RCC 7860 (cell line): ENCODE measurements at regions not wholly inside any gene's neighbourhood (a gene's known extent, or its start where the extent isn't known, plus 50 kb on each side); places are given as distances from the start of the nearest gene placed in this dataset.
"Not testable (repeated sequence)": the region's sequence is repeated elsewhere in the genome, so short reads cannot be mapped to it uniquely, and the experiment has no call there.

ENCODE experiments used
- DNase-seq: peaks from one replicate; pipeline ENCODE4 v3.0.0-alpha.2; 2015; ENCODE audit warnings: low spot score
- FAIRE-seq: peaks from 2 replicates; lab custom pipeline; 2012; peaks lifted over from hg19 to GRCh38; lab: Jason Lieb, UNC

GRCh38 chr15:99454941-99455788 lies 110.6 kb upstream of the MEF2A start:
- FAIRE-seq (peak; percentile 78), DNase-seq (peak; percentile 90)

DNA sequence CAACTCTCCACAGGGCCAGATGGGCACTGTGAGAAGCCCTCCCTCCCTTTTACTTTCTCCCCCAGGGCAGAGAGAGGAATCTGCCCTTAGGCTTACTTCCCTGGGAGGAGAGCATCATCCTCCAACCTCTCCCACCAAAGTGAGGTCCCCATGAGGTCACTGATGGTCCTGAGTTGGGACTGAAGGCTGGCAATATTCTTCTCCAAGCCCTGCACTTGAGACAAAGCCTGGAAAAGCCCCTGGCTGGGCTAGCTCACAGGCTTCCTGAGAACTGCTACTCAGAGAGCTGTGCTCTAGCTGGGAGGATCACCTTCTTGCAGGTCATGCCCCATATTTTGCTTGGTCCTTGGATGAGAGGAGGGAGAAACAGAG lies 110.0 kb upstream of the MEF2A start:
- FAIRE-seq (no peak), DNase-seq (no peak)

GRCh38 chr15:99464137-99464536 lies 101.6 kb upstream of the MEF2A start:
- DNase-seq (no peak), FAIRE-seq (no peak)

GRCh38 chr15:99466701-99467337 lies 99.0 kb upstream of the MEF2A start:
- FAIRE-seq (no peak), DNase-seq (no peak)

DNA sequence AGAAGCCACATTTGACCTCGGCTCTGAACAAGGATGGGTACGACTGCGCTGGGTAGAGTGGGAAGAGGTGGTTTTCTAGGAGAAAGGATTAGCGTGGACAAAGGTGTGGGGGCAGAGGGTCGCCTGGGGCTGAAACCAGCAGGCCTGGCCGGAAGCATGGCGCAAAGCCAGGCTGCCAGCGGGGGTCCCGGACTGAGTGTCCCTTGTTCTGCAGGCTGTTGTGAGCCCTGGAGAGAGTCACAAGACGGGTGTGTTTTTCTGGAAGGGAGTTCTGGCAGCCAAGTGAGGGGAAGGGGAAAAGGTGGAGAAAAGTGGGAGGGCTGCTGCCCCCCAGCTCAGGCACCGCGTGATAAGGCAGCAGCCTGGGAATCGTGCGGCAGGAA lies 98.5 kb upstream of the MEF2A start:
- no peak for FAIRE-seq
- DNase-seq: no peak

DNA sequence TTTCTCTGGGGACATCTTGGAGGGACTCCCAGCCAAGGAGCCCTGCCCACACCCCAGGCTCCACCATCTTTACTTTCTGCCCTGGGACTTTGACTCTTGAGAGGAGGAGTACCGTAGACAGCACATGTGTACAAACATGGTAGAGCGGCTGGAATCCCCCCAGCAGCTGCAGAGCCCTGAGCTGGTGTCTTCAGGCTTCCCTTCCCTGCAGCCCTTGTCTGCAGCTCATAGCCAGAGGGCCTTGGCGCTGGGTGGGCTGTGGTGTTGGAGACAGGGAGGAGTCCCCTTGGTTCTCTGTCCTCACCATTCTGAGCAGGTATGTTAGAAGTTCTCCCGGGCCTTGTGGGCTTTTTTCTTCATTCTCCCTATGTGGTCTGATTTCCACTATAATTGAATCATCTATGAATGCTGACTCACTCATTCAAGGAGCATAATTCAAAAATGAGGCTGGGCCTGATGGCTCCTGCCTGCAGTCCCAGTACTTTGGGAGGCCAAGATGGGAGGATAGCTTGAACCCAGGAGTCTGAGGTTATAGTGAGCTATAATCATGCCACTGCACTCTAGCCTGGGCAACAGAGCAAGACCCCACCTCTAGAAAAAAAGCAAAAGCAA lies 97.8 kb upstream of the MEF2A start:
- no peak for FAIRE-seq
- no peak for DNase-seq

DNA sequence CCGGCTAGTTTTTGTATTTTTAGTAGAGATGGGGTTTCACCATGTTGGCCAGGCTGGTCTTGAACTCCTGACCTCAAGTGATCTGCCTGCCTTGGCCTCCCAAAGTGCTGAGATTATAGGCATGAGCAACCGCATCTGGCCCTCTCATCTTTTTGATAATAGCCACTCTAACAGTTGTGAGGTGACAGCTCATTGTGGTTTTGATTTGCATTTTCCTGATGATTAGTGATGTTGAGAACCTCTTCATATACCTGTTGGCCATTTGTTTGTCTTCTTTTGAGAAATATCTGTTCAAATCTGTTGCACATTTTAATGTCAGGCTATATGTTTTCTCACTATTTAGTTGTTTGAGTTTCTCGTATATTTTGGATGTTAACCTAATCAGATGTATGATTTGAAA lies 95.6 kb upstream of the MEF2A start:
- FAIRE-seq, DNase-seq: not testable (repeated sequence)

DNA sequence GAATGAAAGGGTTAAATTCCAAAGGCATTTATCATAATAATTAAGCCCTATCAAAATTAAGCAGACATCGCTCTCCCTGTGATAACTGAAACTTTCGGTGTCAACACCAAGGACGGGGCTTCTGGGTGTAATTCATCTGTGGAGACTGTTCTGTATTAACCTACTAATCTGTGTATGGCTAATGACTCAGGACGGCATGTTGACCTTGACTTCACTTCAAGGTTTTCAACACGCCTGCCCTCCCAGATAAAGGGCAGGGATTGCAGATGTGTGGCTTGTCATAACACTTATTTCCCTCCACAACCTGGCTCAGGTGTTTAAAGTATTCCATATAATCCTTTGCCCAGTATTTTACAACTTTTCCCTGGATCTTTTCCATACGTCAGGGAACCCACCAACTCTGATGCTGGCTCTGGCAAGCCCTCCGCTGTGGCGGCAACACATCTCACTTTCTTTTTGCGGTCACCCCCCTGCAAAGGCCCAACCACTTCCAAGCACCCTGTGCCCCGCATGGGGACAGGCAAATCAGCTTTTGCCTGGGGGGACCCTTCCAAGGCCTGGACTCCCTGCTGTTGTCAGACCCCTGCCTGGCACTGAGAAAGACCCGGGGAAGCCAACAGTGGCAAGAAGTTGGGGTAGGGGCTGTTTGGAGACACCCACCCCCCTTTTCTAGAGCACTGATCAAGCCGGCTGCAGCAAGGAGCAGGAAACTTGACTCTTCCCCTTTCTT lies 93.2 kb upstream of the MEF2A start:
- DNase-seq: no peak
- no peak for FAIRE-seq

DNA sequence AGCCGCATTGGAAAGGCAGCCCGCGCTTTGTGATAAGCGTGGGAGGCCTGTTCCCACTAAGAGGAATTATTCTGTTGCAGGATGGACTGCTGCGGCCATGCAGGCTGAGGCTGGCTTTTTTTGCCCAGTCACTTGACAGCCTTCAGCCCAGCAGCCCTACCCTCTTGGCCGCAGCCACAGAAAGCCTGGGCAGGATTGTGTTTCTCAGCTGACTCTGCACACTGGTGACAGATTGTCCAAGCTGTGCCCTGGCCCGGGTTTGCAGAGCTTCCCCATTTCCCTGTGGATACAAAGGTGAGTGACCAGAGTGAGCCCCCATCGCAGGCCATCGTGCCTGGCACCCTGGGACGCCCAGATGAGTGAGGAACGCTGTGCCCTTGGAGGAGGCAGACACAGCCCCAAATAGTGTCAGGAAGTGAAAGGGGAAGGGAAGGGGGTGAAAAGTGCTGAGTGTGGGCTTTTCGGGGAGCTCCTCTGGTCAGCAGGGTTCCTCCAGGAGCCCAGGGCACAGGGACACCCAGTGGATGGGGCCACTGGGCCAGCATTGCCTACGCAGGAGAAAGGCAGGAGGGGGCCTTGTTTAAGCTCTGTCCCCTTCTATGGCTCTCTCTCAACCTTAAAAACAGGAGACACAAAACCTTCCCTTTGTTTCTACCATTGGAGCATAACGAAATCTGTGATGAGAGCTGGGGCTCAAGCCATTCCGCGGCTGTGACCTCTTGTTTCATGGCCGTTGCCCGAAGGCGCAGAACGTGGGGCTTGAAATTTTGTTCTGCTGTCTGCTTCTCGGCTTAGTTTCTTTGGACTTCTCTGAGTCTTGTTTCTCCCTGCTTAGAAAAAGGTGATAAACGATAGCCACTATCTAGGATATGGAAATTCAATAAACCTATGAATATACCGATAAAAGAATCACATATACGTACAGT lies 91.5 kb upstream of the MEF2A start:
- no peak for DNase-seq
- no peak for FAIRE-seq

- FAIRE-seq (no peak), DNase-seq (no peak)
Observed at GRCh38 chr15:99474909-99475753, 90.7 kb upstream of the MEF2A start.

DNA sequence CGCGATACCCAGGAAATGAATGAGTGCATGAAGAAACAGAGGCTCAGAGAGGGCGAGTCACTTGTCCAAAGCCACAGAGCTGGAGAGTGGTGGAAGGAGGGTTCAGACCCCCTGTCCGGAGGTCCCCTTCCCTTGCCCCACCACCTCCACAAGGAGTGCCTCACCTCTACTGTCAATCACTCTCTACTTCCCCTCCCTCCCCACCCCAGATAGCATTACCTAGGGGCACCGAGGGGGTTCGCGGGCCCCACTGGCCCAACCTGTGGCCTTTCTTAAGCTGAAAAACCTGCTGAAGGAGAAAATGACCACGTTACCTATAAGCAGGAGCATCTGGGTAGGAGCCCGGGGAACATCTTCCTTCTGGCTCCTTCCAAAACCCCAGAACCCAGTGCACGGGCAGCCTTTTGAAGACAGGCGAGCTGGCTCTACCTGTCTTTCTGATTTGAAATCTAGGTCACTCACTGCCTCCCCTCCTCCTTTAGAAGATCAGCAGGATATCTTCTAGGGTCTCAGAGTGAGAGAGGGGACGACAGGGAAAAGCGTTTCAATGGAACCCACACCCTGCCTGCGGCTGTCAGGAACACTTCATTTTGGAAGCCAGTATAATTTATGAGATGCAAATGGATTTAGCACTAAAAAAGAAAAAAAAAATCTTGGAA lies 89.9 kb upstream of the MEF2A start:
- DNase-seq (no peak), FAIRE-seq (no peak)

- DNase-seq (peak; percentile 67), FAIRE-seq (peak; percentile 79)
Observed at GRCh38 chr15:99476413-99477222, 89.2 kb upstream of the MEF2A start.

- DNase-seq: no peak
- FAIRE-seq: no peak
Observed at GRCh38 chr15:99477791-99478471, 87.9 kb upstream of the MEF2A start.

- DNase-seq (no peak), FAIRE-seq (no peak)
Observed at GRCh38 chr15:99478977-99479376, 86.8 kb upstream of the MEF2A start.

DNA sequence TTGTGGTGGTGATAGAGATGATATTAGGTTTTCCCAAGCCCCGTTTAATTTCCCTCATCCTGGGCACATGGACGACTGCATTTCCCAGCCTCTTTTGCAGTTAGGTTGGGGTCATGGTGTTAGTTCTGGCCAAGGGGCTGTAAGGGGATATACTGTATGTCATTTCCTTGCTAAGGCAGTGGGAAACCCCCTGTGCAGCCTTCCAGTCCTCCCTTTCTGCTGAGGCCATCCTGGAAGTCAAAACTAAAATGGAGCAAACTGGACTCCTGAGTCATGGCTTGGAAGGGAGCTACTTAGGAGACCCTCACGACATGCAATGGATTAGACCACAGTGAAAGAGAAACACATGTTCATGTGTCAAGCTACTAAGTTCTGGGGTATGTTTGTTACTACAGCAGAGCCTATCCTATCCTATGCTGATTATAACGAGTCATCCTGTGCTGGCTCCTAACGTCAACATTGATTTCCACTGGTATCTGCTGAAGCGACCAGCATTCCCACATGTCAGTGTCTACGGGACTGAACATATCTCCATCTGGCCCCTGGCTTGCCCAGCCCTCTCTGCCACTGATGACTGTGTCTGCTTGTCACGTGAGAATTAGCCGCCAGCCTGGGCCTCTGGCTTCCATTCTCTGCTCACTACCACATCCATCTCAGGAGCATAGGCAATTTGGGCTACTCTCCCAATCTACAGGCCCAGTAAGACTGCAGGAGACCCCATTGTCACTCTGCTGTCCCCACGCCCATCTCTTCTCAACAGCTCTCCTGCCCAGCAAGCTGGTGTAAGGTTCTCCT lies 85.6 kb upstream of the MEF2A start:
- FAIRE-seq (no peak), DNase-seq (no peak)

GRCh38 chr15:99481113-99481950 lies 84.5 kb upstream of the MEF2A start:
- no peak for FAIRE-seq
- DNase-seq: no peak
